H1 (cell line): ENCODE measurements at regions not wholly inside any gene's neighbourhood (a gene's known extent, or its start where the extent isn't known, plus 50 kb on each side); places are given as distances from the start of the nearest gene placed in this dataset.

Source experiments
- CTCF ChIA-PET: fragments of 300-600 bp; sonication (Branson Sonifier 250); formaldehyde crosslinking; loops from one replicate; lab custom pipeline; 2021; ENCODE audit not compliant: partially characterized antibody; lab: Charles Lee
- POLR2A ChIA-PET: fragments of 300-600 bp; sonication (Branson Sonifier 250); formaldehyde crosslinking; loops from one replicate; lab custom pipeline; 2021; ENCODE audit warnings: inconsistent platforms; ENCODE audit not compliant: partially characterized antibody; lab: Charles Lee
- DNase-seq, 2 experiments: peaks; one replicate each; pipeline versions ENCODE4 v3.0.0 to v3.0.0-alpha.2; 2010 to 2022; ENCODE audit warnings: low spot score in 2 of 2, low read depth in 1 of 2, mixed read lengths in 1 of 2
- FAIRE-seq: peaks from 2 replicates; lab custom pipeline; 2011; peaks lifted over from hg19 to GRCh38; lab: Jason Lieb, UNC
- H2AFZ ChIP-seq: 2 replicates; pipeline ENCODE4 v1.8.1; 2012; ENCODE audit warnings: low read length, inconsistent platforms
- H2AK5ac ChIP-seq: 2 replicates; pipeline ENCODE4 v1.6.1; 2013; ENCODE audit warnings: low read depth, low read length
- H2BK120ac ChIP-seq: replicated peaks from 2 replicates; pipeline ENCODE3; 2013; ENCODE audit warnings: low read depth, low read length, inconsistent platforms
- H2BK12ac ChIP-seq: 2 replicates; pipeline ENCODE4 v1.6.1; 2013; ENCODE audit warnings: low read depth, low read length
- H2BK15ac ChIP-seq: 2 replicates; pipeline ENCODE4 v1.6.1; 2013; ENCODE audit warnings: low read length
- H2BK20ac ChIP-seq: 2 replicates; pipeline ENCODE4 v1.6.1; 2013; ENCODE audit warnings: low read length
- H2BK5ac ChIP-seq: 2 replicates; pipeline ENCODE4 v1.6.1; 2013; ENCODE audit warnings: low read depth, low read length
- H3K14ac ChIP-seq: 2 replicates; pipeline ENCODE4 v1.6.1; 2013; ENCODE audit warnings: inconsistent platforms; ENCODE audit not compliant: insufficient read length
- H3K18ac ChIP-seq: 2 replicates; pipeline ENCODE4 v1.6.1; 2013; ENCODE audit warnings: low read length; ENCODE audit errors: extremely low read depth
- H3K23ac ChIP-seq: 2 replicates; pipeline ENCODE4 v1.6.1; 2013; ENCODE audit warnings: inconsistent platforms; ENCODE audit not compliant: insufficient read length
- H3K23me2 ChIP-seq: 2 replicates; pipeline ENCODE4 v1.6.1; 2013; ENCODE audit warnings: low read depth, low read length
- H3K27ac ChIP-seq: 2 replicates; pipeline ENCODE4 v1.6.1; 2011; ENCODE audit warnings: low read depth, low read length, inconsistent platforms
- H3K27me3 ChIP-seq, 4 experiments: replicated peaks in 1 of 4; 1 replicate in 1 of 4; 2 replicates in 3 of 4; pipeline versions ENCODE4 v1.6.1 to v1.8.1; 2011 to 2013; ENCODE audit warnings: low read length in 3 of 4, mild to moderate bottlenecking in 3 of 4, inconsistent platforms in 2 of 4, mixed read lengths in 2 of 4, moderate library complexity in 1 of 4; ENCODE audit not compliant: control insufficient read depth in 3 of 4, insufficient read depth in 3 of 4; ENCODE audit errors: extremely low read depth in 1 of 4
- H3K36me3 ChIP-seq, 4 experiments: 2 replicates each; pipeline versions ENCODE4 v1.6.1 to v1.8.1; 2011 to 2013; ENCODE audit warnings: mild to moderate bottlenecking in 4 of 4, low read length in 3 of 4, moderate library complexity in 2 of 4, control low read depth in 1 of 4, inconsistent platforms in 1 of 4; ENCODE audit not compliant: insufficient read depth in 4 of 4, control insufficient read depth in 2 of 4
- H3K4ac ChIP-seq: replicated peaks from 2 replicates; pipeline ENCODE3; 2013; ENCODE audit warnings: low read length, low read depth, mixed read lengths, inconsistent platforms; ENCODE audit not compliant: insufficient read length
- H3K4me1 ChIP-seq, 4 experiments: replicated peaks in 1 of 4; 1 replicate in 1 of 4; 2 replicates in 3 of 4; pipeline versions ENCODE4 v1.6.1 to v1.8.1; 2011 to 2013; ENCODE audit warnings: low read length in 3 of 4, inconsistent platforms in 2 of 4, mixed read lengths in 1 of 4; ENCODE audit not compliant: insufficient read depth in 4 of 4, control insufficient read depth in 3 of 4
- H3K4me2 ChIP-seq, 2 experiments: 2 replicates each; pipeline versions ENCODE4 v1.6.1 to v1.8.1; 2011 to 2013; ENCODE audit warnings: low read depth in 2 of 2, low read length in 2 of 2, control low read depth in 1 of 2, inconsistent platforms in 1 of 2, mild to moderate bottlenecking in 1 of 2; ENCODE audit not compliant: insufficient read depth in 1 of 2
- H3K4me3 ChIP-seq, 4 experiments: fragments of 200-600, 300-600 bp in 1 of 4; sonication (generic), shearing (Covaris generic), sonication (Bioruptor Twin) in 1 of 4; 2 replicates each; pipeline versions ENCODE4 v1.5.1 to v1.8.1; 2011 to 2016; ENCODE audit warnings: low read length in 4 of 4, low read depth in 3 of 4, control low read depth in 2 of 4, inconsistent platforms in 2 of 4, mild to moderate bottlenecking in 2 of 4, mixed read lengths in 1 of 4, moderate library complexity in 1 of 4; ENCODE audit not compliant: insufficient read depth in 2 of 4; ENCODE audit errors: extremely low read depth in 1 of 4
- H3K56ac ChIP-seq: replicated peaks from 2 replicates; pipeline ENCODE3; 2013; ENCODE audit warnings: low read depth, mild to moderate bottlenecking, mixed read lengths, low read length, inconsistent platforms; ENCODE audit not compliant: insufficient read length
- H3K79me1 ChIP-seq: 2 replicates; pipeline ENCODE4 v1.6.1; 2013; ENCODE audit warnings: low read depth, low read length, control low read depth
- H3K79me2 ChIP-seq, 2 experiments: 2 replicates each; pipeline versions ENCODE4 v1.6.1 to v1.8.1; 2012 to 2013; ENCODE audit warnings: low read length in 2 of 2, mild to moderate bottlenecking in 2 of 2, inconsistent platforms in 1 of 2; ENCODE audit not compliant: insufficient read depth in 2 of 2, control insufficient read depth in 1 of 2
- H3K9ac ChIP-seq, 4 experiments: replicated peaks in 1 of 4; 1 replicate in 1 of 4; 2 replicates in 3 of 4; pipeline versions ENCODE4 v1.6.1 to v1.8.1; 2011 to 2013; ENCODE audit warnings: low read depth in 3 of 4, low read length in 3 of 4, control low read depth in 2 of 4, mild to moderate bottlenecking in 2 of 4, moderate library complexity in 2 of 4, inconsistent platforms in 1 of 4; ENCODE audit errors: extremely low read depth in 1 of 4
- H3K9me3 ChIP-seq, 2 experiments: 2 replicates each; pipeline versions ENCODE4 v1.6.1 to v1.8.1; 2012 to 2013; ENCODE audit warnings: mild to moderate bottlenecking in 2 of 2, moderate library complexity in 2 of 2, control low read depth in 1 of 2, inconsistent platforms in 1 of 2, low read depth in 1 of 2, low read length in 1 of 2, mixed read lengths in 1 of 2; ENCODE audit not compliant: insufficient read depth in 2 of 2
- H4K20me1 ChIP-seq, 2 experiments: replicated peaks in 1 of 2; 2 replicates each; pipeline versions ENCODE3 to v1.8.1; 2011 to 2013; ENCODE audit warnings: inconsistent platforms in 2 of 2, low read length in 2 of 2, mild to moderate bottlenecking in 1 of 2; ENCODE audit not compliant: insufficient read depth in 2 of 2, control insufficient read depth in 1 of 2
- H4K5ac ChIP-seq: 2 replicates; pipeline ENCODE4 v1.6.1; 2013; ENCODE audit warnings: low read length, low read depth, mixed read lengths, inconsistent platforms; ENCODE audit not compliant: insufficient read length
- H4K8ac ChIP-seq: 2 replicates; pipeline ENCODE4 v1.8.0; 2013; ENCODE audit warnings: mild to moderate bottlenecking, moderate library complexity, low read length, inconsistent platforms; ENCODE audit not compliant: insufficient read depth; ENCODE audit errors: extremely low read depth
- H4K91ac ChIP-seq: replicated peaks from 2 replicates; pipeline ENCODE3; 2013; ENCODE audit warnings: low read length, mixed read lengths, inconsistent platforms; ENCODE audit not compliant: insufficient read length
- BACH1 ChIP-seq: IDR thresholded peaks from 2 replicates; pipeline ENCODE4 v1.6.1; 2012; ENCODE audit warnings: low read length, improper control_type of control experiment
- CEBPB ChIP-seq: IDR thresholded peaks from 2 replicates; pipeline ENCODE4 v1.6.1; 2012; ENCODE audit warnings: low read depth, low read length
- GTF2F1 ChIP-seq: IDR thresholded peaks from 2 replicates; pipeline ENCODE4 v1.6.1; 2012; ENCODE audit warnings: low read depth, low read length, improper control_type of control experiment, borderline replicate concordance
- HDAC6 ChIP-seq: IDR thresholded peaks from one replicate; pipeline ENCODE4 v1.7.1; 2012; ENCODE audit warnings: low read depth, mild to moderate bottlenecking, inconsistent platforms, low read length, moderate library complexity
- POU5F1 ChIP-seq: IDR thresholded peaks from 2 replicates; pipeline ENCODE4 v1.6.1; 2011; ENCODE audit warnings: low read depth, mild to moderate bottlenecking, low read length, moderate library complexity
- SIN3A ChIP-seq, 2 experiments: IDR thresholded peaks in 1 of 2; conservative IDR thresholded peaks in 1 of 2; 2 replicates each; pipeline ENCODE4 v1.6.1; 2011 to 2012; ENCODE audit warnings: low read length in 2 of 2, improper control_type of control experiment in 1 of 2, low read depth in 1 of 2, mild to moderate bottlenecking in 1 of 2
- SP1 ChIP-seq: IDR thresholded peaks from 2 replicates; pipeline ENCODE4 v1.6.1; 2011; ENCODE audit warnings: low read depth, low read length
- TAF1 ChIP-seq: IDR thresholded peaks from 2 replicates; pipeline ENCODE4 v1.6.1; 2011; ENCODE audit warnings: mild to moderate bottlenecking, low read depth, low read length
- TBP ChIP-seq: IDR thresholded peaks from 2 replicates; pipeline ENCODE4 v1.6.1; 2011; ENCODE audit warnings: low read depth, low read length, improper control_type of control experiment
- WGBS, 2 experiments: shearing (Covaris generic) in 1 of 2; methylation state at CpG; one replicate each; pipeline versions ENCODE4 v1.1.6 to v1.1.7; 2013 to 2015; ENCODE audit warnings: low lambda C conversion rate in 2 of 2, mixed read lengths in 2 of 2, inconsistent platforms in 1 of 2, low coverage in 1 of 2, missing lambda C conversion rate in 1 of 2; ENCODE audit not compliant: insufficient replicate concordance in 2 of 2, insufficient coverage in 1 of 2, insufficient read length in 1 of 2; ENCODE audit errors: extremely low coverage in 1 of 2, missing lambda C conversion rate in 1 of 2; 5-methylcytosine and 5-hydroxymethylcytosine counted together
- TF ChIP-seq, protein P1 (sequence below): IDR thresholded peaks from 2 replicates; pipeline ENCODE4 v1.6.1; 2012; ENCODE audit warnings: inconsistent platforms
- TF ChIP-seq, protein P2 (sequence below): IDR thresholded peaks from 2 replicates; pipeline ENCODE4 v1.6.1; 2011; ENCODE audit warnings: low read length, improper control_type of control experiment

DNA sequence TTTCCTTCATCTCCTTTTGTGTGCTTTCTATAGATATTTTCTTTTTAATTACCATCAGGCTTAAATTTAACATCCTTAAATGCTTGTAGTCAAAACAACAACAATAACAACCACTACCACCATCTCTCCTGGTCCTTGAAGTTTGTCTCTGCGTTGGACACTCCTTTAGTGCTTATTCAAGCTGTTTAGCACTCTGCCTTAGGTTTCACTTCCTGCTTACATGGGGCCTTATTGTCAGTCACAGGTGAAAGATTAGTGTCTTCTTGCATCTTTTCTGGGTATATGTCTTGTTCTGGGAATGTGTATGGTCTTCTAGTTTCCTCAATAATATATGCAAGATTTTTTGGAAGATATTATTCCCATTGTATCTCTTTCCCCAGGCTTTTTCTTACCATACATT is 240.1 kb upstream of the NXPH2 start:
- Histone ChIP-seq H3K27ac (no peak overlapping the region), H3K4me1 (no peaks in the 10 kb centered on the region), H4K5ac (no peak overlapping the region), H2BK20ac (no peak overlapping the region), H2AK5ac (no peak overlapping the region), H3K9ac (no peak overlapping the region), H3K27me3 (no peaks in the 10 kb centered on the region), H3K18ac (no peak overlapping the region), H3K4me3 (no peak overlapping the region), H3K23me2 (no peaks in the 10 kb centered on the region), H2BK120ac (no peak overlapping the region), H3K79me2 (no peaks in the 10 kb centered on the region), H4K91ac (no peak overlapping the region), H3K4ac (no peak overlapping the region), H3K9me3 (peaks cover 0 to 4% of the 10 kb centered on the region in 2 experiments; a peak in 1 of 4 replicates), H3K79me1 (no peaks in the 10 kb centered on the region), H2BK5ac (no peak overlapping the region), H2BK12ac (no peak overlapping the region), H3K14ac (no peak overlapping the region), H2BK15ac (no peak overlapping the region), H3K4me2 (no peak overlapping the region), H3K23ac (no peak overlapping the region), H3K36me3 (no peaks in the 10 kb centered on the region), H4K20me1 (no peaks in the 10 kb centered on the region), H2AFZ (no peak overlapping the region), H4K8ac (no peak overlapping the region), H3K56ac (no peak overlapping the region)
- no peak for TF ChIP-seq GTF2F1
- TF ChIP-seq POU5F1, result no peak
- TF ChIP-seq, protein P1, sequence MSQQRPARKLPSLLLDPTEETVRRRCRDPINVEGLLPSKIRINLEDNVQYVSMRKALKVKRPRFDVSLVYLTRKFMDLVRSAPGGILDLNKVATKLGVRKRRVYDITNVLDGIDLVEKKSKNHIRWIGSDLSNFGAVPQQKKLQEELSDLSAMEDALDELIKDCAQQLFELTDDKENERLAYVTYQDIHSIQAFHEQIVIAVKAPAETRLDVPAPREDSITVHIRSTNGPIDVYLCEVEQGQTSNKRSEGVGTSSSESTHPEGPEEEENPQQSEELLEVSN, result no peak
- TF ChIP-seq, protein P2, sequence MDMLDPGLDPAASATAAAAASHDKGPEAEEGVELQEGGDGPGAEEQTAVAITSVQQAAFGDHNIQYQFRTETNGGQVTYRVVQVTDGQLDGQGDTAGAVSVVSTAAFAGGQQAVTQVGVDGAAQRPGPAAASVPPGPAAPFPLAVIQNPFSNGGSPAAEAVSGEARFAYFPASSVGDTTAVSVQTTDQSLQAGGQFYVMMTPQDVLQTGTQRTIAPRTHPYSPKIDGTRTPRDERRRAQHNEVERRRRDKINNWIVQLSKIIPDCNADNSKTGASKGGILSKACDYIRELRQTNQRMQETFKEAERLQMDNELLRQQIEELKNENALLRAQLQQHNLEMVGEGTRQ, result no peak
- TF ChIP-seq TAF1, result no peak
- no peak for TF ChIP-seq CEBPB
- TF ChIP-seq TBP, result no peak
- no peak for TF ChIP-seq SIN3A (conservative IDR thresholded peaks at IDR 0.05 in 1 of 2, IDR thresholded peaks at IDR 0.05 in 1 of 2; ENCODE audit: low read depth in 1 of 2, low read length in 2 of 2)
- TF ChIP-seq BACH1, result no peak
- no peak for TF ChIP-seq SP1
- no peak for TF ChIP-seq HDAC6
- ChIA-PET POLR2A (interaction anchor here (0.8 kb wide), 1 partner anchor 11 kb away, joined by 3 read pairs; no protein-coding TSS in a partner anchor), CTCF (no interaction called here)
- FAIRE-seq (no peak), DNase-seq (no peak)
- WGBS, 2 experiments, result 100% methylated on average over 1 of the region's 1 CpG; no CpG with 5 or more reads in 1 of the 2 experiments
